ENCODE measurements at regions not wholly inside any gene's neighbourhood (a gene's known extent, or its start where the extent isn't known, plus 50 kb on each side); places are given as distances from the start of the nearest gene placed in this dataset.
"Not testable (repeated sequence)": the region's sequence is repeated elsewhere in the genome, so short reads cannot be mapped to it uniquely, and the experiment has no call there.

DNA sequence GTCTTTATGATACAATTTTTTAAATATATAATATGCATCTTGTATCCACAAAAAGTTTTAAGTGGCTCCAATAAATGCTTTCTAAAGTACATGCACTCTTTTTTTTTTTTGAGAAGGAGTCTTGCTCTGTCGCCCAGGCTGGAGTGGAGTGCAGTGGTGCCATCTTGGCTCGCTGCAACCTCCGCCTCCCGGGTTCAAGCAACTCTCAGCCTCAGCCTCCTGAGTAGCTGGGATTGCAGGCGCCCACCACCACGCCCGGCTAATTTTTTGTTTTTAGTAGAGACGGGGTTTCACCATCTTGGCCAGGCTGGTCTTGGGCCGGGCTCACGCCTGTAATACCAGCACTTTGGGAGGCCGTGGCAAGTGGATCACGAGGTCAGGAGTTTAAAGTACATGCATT, 832.8 kb upstream of the MIR17HG start:
- intact Hi-C loops (cut with micrococcal nuclease); H3K9me1 ChIP-seq (ENCODE audit: control insufficient read depth, insufficient read depth, low read length); FAIRE-seq; BruUV-seq (replicated peaks); H2AFZ ChIP-seq (ENCODE audit: low read depth, low read length); H3K9ac ChIP-seq (ENCODE audit: insufficient read depth in 1 of 2, low read depth in 2 of 2, low read length in 2 of 2); H3K4me3 ChIP-seq; CTCF ChIA-PET (ENCODE audit: low intra/inter-chr PET ratio); H3K4me2 ChIP-seq (ENCODE audit: insufficient read depth, low read length); H3K9me3 ChIP-seq (replicated peaks; ENCODE audit: control insufficient read depth, insufficient read depth, low read depth, low read length); H3K4me1 ChIP-seq (replicated peaks in 1 of 2; ENCODE audit: control insufficient read depth in 2 of 2, insufficient read depth in 2 of 2, low read length in 2 of 2); ATAC-seq; DNase-seq (ENCODE audit: extremely low read depth in 1 of 4, low spot score in 3 of 4); H4K20me1 ChIP-seq (replicated peaks; ENCODE audit: control insufficient read depth, insufficient read depth, low read length); H3K27me3 ChIP-seq (ENCODE audit: control insufficient read depth in 2 of 2, insufficient read depth in 2 of 2, low read length in 2 of 2); H3K79me2 ChIP-seq (ENCODE audit: control insufficient read depth, insufficient read depth, low read length); in situ Hi-C loops (cut with MboI); POLR2A ChIA-PET; H3K27ac ChIP-seq (ENCODE audit: extremely low read depth, low read depth, low read length); H3K36me3 ChIP-seq (ENCODE audit: control insufficient read depth, insufficient read depth, low read length); TF ChIP-seq MYNN (IDR thresholded peaks at IDR 0.05): not testable (repeated sequence)
- TF ChIP-seq MYNN (CRISPR knock-in tag; IDR thresholded peaks at IDR 0.05) (0 out of 2 replicates have a peak, but pooled peaks have one; percentile 55), MED1 (CRISPR knock-in tag; IDR thresholded peaks at IDR 0.05; ENCODE audit: borderline replicate concordance) (peak; percentile 29; the same call in 1 of the 2 replicates), PRMT5 (CRISPR knock-in tag; IDR thresholded peaks at IDR 0.05) (0 out of 2 replicates have a peak, but pooled peaks have one; percentile 64), TGIF2 (CRISPR knock-in tag; IDR thresholded peaks at IDR 0.05) (peak; percentile 71; the same call in 1 of the 2 replicates)
- TF ChIP-seq, protein P1, sequence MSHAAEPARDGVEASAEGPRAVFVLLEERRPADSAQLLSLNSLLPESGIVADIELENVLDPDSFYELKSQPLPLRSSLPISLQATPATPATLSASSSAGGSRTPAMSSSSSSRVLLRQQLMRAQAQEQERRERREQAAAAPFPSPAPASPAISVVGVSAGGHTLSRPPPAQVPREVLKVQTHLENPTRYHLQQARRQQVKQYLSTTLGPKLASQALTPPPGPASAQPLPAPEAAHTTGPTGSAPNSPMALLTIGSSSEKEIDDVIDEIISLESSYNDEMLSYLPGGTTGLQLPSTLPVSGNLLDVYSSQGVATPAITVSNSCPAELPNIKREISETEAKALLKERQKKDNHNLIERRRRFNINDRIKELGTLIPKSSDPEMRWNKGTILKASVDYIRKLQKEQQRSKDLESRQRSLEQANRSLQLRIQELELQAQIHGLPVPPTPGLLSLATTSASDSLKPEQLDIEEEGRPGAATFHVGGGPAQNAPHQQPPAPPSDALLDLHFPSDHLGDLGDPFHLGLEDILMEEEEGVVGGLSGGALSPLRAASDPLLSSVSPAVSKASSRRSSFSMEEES (CRISPR knock-in tag; IDR thresholded peaks at IDR 0.05): peak; percentile 19; the same call in 1 of the 2 replicates
- 2% methylated on average over 12 of the region's 12 CpGs for WGBS (ENCODE audit: insufficient coverage, low coverage, missing lambda C conversion rate)

Measured in K562 (cell line).